HG03039 (cell line): ENCODE measurements at regions not wholly inside any gene's neighbourhood (a gene's known extent, or its start where the extent isn't known, plus 50 kb on each side); places are given as distances from the start of the nearest gene placed in this dataset.
"Not testable (repeated sequence)": the region's sequence is repeated elsewhere in the genome, so short reads cannot be mapped to it uniquely, and the experiment has no call there.

ENCODE experiments used
- ATAC-seq: cut with Tn5 transposase; IDR thresholded peaks from one replicate; pipeline ENCODE4 v1.9.1; 2021; ENCODE audit warnings: mild to moderate bottlenecking, moderate library complexity; ENCODE audit not compliant: unreplicated experiment

DNA sequence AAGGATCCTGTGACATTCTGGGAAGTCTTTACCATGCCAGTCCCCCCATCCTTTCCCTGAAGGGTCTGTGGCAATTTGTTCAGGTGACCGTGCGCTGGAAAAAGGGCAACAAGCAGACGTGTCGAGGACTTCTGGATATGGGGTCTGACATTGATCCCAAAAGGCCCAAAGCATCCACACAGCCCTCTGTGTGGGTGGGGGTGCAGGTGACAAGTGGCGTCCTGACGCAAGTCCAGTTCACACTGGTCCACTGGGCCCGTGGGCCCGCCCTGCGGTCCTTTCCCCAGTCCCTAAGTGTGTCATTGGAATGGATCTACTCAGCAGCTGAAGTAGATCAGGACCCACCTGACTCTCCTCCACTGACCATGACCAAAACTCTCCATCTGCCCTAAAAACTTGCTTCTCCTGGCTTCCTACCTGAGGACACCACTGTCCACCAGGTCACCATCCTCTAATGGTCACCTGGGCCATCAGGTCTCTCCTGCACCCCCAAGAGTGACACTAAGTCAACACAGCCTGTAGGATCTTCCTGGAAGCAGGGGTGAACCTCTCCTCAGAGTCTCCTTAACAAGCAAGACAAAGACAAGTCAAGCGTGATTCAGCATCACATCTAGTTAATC, 85.6 kb upstream of the SLC66A3 start:
- no peak for ATAC-seq

GRCh38 chr2:11071211-11071610, 84.1 kb upstream of the SLC66A3 start:
- peak; percentile 46 for ATAC-seq

- ATAC-seq, result no peak
Observed at GRCh38 chr2:11071939-11072338, 83.3 kb upstream of the SLC66A3 start.

DNA sequence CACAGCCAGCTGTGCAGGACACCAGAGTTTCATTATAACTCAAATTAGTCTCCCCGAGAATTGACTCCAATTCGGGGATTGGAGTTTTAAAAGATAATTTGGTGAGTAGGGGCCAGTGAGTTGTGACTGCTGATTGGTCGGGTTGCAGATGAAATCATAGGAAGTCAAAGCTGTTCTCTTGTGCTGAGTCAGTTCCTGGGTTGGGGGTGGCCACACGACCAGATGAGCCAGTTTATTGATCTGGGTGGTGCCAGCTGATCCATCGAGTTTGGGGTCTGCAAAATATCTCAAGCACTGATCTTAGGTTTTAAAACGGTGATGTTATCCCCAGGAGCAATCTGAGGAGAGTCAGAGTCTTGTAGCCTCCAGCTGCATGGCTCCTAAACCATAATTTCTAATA, 82.7 kb upstream of the SLC66A3 start:
- no peak for ATAC-seq

GRCh38 chr2:11073251-11073650, 82.0 kb upstream of the SLC66A3 start:
- ATAC-seq, result no peak

GRCh38 chr2:11073776-11074175, 81.5 kb upstream of the SLC66A3 start:
- ATAC-seq, result no peak

- no peak for ATAC-seq
Observed at GRCh38 chr2:11074246-11074820, 80.9 kb upstream of the SLC66A3 start.

- ATAC-seq, result no peak
Observed at GRCh38 chr2:11075221-11075620, 80.0 kb upstream of the SLC66A3 start.

- no peak for ATAC-seq
Observed at GRCh38 chr2:11077411-11077810, 77.9 kb upstream of the SLC66A3 start.

DNA sequence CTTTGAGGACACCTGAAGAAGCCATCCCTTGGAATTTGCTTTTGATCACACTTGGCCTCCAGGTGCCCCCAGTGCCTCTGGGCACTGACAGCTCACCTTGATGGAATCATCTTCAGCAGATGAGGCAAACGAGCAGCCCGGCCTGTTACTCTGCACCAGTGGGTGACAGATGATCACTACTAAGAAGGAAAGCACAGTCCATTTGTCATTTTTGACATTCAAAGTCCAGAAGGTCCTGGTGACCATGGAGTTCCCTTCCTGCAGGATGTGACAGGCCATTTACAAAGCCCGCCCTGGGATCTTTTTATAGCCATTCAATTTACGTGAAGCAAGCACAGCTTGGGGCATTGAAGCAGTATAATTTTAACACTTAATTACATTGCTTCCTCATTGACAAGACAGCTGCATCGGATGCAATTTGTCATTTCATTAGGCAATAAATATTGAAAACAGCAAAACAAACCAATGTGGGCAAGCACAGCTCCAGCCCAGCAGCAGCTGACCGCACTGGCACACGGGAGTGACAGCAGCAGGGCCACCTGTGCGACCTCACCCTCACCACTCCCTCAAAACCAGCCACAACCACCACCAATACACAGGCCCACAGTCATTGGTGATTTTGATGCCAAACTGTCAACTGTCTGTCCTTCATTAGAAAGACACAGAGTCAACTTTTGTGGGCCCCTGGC, 76.0 kb upstream of the SLC66A3 start:
- ATAC-seq, result no peak

DNA sequence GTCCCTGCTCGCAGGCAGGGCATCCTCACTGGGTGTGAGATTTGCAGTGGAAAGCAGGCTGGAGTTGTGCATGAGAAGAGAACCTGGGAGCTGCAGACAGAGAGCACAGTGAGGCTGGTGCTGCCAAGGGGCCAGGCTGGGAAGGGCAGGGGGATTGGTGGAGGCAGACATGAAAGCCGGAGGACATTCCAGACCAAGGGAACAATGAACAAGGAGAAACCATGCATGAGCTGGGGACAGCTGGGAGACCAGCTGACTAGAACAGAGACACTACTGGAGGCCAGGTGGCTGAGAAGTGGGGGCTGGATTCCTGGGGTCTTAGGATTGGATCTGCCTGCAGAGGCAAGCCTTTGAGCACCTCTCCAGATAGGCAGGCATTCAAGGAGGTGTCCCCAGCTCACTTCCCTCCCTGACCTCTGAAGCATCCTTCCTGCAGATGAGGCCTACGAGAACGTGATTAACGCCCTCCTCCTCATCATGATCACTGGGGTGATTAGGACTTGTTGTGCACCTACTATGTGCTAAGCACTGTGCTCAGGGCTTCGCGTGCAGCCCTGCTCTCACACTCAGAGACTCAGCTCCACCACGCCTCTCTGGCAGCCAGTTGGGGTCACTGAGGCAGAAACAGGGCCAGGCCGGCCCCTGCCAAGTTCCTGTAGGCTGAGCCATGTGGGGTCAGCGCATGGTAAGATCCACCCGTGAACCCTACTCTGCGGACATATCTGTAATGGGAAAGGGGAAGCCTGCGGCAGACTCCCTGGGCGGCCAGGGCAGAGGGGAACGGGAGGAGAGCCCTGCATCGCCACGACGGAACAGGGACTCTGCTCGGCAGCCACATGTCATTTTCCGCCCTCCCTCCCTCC, 74.8 kb upstream of the SLC66A3 start:
- no peak for ATAC-seq

DNA sequence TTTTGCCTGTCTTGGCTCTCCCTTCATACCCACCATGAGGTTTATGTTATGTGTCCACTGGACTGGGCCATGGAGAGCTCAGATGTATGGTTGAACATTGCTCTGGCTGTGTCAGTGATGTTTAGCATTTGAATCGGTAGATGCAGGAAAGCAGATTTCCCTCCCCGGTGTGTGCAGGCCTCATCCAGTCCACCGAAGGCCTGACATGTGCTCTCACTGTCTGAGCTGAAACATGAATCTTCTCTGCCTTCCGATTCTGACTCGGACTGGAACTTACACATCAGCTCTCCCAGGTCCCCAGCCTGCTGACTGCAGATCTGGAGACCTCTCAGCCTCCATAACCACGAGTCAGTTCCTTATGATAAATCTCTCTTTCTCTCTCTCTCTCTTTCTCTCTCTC, 72.4 kb upstream of the SLC66A3 start:
- no peak for ATAC-seq

- ATAC-seq, result not testable (repeated sequence)
Observed at GRCh38 chr2:11088821-11089220, 66.4 kb upstream of the SLC66A3 start.

DNA sequence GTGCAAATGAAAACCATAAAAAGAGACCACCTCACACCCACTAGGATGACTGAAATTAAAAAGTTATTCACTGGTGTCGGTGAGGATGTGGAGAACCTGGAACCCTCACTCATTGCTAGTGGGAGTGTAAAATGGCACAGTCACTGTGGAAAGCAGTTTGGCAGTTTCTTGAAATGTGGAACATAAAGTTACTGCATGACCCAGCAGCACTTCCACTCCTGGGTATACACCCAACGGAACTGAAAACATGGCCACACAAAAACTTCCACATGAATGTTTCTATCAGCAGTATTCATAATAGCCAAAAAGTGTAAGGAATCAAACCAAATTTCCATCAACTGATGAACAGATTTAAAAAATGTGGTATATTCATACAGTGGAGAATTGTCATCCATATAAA, 65.1 kb upstream of the SLC66A3 start:
- ATAC-seq, result no peak

DNA sequence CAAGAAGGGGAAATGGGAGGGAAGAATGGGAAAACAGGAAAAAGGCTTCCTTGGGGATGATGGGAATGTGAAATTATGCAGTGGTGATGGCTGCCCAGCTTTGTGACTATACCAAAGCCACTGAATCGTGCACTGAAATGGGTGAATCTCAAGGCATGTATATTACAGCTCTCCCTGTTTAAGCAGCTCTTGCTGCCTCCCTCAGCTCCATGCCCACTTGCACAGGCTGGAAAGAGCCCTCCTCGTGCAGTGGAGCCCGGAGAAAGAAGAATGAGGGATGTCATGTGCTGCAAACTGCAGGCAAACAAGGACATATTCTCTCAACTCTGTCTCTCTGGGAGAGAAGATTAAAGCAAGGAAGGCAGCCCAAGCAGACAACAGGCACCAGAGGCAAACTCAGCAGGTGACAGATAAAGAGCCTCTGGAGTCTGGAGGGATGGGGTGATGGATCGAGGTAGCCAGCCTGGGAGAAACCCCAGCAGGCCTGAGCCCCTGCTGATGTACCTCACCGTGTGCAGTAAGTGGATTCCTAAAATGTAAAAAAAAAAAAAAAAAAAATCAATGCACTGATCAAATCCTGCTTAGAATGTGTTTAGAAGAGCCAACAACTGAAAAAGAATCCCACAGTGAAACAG, 62.4 kb upstream of the SLC66A3 start:
- ATAC-seq, result no peak

DNA sequence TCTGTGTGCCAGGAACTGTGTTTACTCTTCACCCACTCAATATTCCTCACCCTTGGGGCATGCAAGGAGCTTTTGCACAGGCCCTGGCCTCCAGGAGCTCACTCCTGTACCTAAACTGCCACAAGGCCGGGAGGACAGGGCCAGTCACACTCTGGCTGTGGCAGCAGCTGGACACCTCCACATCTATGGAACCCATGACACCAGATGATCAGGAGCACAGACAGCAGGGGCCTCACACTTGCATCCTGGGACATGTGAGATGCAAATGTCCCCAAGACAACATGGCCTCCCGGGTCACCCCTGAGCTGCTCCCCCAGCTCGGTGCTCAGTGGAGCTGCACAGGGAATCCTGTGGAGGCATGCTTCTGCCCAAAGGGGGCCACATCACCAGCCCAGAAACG, 61.8 kb upstream of the SLC66A3 start:
- no peak for ATAC-seq

DNA sequence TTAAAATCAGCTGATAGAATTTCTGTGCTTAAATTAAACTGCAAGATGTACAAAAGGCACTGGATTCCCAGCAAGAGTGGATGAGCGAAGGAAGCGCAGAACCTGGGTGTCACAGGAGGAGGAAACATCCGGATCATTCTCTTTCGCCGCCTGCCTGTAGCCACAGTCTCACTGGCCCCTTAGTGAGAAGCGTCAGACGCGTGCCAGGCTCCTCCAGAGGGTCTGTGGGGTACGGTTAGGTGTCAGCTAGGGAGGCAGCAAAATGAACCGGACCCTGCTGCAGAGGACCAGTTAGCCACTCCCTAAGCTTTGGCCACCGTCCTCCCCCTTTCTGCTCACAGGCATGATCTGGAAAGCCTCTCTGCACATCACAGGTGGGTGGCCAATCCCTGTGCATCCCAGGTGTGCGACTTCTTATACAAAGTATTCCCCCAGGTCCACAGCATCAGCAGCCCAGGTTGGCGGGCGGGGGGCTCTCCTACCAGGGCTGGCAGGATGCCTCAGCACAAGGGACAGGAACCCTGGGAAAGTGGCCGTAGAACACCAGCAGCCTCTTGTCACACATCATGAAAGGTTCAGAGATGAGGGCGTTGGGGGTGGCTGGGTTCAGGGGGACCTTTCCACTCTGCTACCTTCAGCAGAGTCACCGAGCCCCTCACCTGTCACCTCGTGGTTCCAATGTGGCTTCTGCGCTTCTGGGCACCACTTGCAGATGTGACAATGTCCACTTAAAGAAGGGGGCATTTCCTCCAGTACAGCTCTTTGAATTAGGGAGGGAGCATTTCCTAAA, 61.1 kb upstream of the SLC66A3 start:
- no peak for ATAC-seq

GRCh38 chr2:11096591-11096990, 58.7 kb upstream of the SLC66A3 start:
- no peak for ATAC-seq

GRCh38 chr2:11097038-11097720, 58.1 kb upstream of the SLC66A3 start:
- no peak for ATAC-seq
